ENCODE measurements at regions not wholly inside any gene's neighbourhood (a gene's known extent, or its start where the extent isn't known, plus 50 kb on each side); places are given as distances from the start of the nearest gene placed in this dataset.

DNA sequence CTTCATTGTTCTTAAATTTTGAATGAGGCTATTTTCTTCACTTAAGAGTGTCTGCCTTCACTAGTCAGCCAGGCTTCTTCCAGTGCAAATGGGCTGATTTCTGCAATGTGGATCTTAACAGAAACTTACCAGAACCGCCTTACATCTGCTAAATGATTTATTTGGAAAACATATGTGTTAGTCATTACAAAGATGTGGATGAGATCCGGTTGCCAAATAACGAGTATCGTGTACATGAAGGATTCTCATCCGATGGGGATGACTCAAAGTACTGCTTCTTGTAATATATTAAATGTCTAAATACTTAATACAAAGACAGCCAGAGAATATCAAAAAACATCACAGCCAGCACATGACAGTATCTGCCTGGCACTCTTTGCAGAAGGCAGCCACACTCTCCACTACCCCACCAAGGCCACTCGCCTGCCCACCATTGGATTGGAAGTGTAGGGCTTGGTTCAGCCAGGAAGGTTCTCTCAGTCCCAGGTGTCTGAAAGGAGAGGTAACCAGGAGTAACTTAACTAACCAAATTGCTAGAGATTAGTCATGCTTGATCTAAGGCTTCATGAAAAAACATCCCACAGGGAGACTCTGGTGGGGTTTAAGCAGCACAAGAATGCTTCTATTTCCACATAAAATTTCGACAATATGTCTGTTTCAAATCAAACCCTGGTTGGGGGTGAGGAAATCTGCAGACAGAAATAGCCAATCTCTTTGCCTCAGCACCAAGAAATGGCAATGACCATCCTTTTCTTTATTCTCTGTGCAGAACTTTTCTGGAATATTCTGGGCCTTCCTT is 174.8 kb downstream of the GADD45G start:
- Histone ChIP-seq H3K36me3 (replicated peaks in 1 of 2) (no peaks in the 10 kb centered on the region), H3K9me3 (replicated peaks in 1 of 3) (no peaks in the 10 kb centered on the region), H3K4me1 (replicated peaks in 1 of 2) (peaks cover 12% of the 10 kb centered on the region in 2 donors), H3K4me3 (no peak overlapping the region), H3K27me3 (no peaks in the 10 kb centered on the region), H3K27ac (no peak overlapping the region)
- no peak for TF ChIP-seq POLR2A (IDR thresholded peaks at IDR 0.05)
- TF ChIP-seq, protein P1, sequence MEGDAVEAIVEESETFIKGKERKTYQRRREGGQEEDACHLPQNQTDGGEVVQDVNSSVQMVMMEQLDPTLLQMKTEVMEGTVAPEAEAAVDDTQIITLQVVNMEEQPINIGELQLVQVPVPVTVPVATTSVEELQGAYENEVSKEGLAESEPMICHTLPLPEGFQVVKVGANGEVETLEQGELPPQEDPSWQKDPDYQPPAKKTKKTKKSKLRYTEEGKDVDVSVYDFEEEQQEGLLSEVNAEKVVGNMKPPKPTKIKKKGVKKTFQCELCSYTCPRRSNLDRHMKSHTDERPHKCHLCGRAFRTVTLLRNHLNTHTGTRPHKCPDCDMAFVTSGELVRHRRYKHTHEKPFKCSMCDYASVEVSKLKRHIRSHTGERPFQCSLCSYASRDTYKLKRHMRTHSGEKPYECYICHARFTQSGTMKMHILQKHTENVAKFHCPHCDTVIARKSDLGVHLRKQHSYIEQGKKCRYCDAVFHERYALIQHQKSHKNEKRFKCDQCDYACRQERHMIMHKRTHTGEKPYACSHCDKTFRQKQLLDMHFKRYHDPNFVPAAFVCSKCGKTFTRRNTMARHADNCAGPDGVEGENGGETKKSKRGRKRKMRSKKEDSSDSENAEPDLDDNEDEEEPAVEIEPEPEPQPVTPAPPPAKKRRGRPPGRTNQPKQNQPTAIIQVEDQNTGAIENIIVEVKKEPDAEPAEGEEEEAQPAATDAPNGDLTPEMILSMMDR (IDR thresholded peaks at IDR 0.05) = no peak
- 80 to 89% (median 87%) methylated on average over 7 of the region's 7 CpGs for WGBS, 4 donors
- intact Hi-C loops (cut with DNase I) = no loop called here
- DNase-seq = no peak

GRCh38 chr9:89780959-89781358 is 176.1 kb downstream of the GADD45G start:
- Histone ChIP-seq H3K4me3 (no peak overlapping the region), H3K4me1 (replicated peaks in 1 of 2) (peaks cover 12% of the 10 kb centered on the region in 2 donors), H3K27ac (no peak overlapping the region), H3K36me3 (replicated peaks in 1 of 2) (no peaks in the 10 kb centered on the region), H3K9me3 (replicated peaks in 1 of 3) (no peaks in the 10 kb centered on the region), H3K27me3 (no peaks in the 10 kb centered on the region)
- intact Hi-C loops (cut with DNase I) = no loop called here
- WGBS, 4 donors = 76 to 90% (median 84%) methylated on average over 4 of the region's 4 CpGs
- DNase-seq = no peak
- TF ChIP-seq POLR2A (IDR thresholded peaks at IDR 0.05) = no peak
- TF ChIP-seq, protein P1 (IDR thresholded peaks at IDR 0.05) = no peak

DNA sequence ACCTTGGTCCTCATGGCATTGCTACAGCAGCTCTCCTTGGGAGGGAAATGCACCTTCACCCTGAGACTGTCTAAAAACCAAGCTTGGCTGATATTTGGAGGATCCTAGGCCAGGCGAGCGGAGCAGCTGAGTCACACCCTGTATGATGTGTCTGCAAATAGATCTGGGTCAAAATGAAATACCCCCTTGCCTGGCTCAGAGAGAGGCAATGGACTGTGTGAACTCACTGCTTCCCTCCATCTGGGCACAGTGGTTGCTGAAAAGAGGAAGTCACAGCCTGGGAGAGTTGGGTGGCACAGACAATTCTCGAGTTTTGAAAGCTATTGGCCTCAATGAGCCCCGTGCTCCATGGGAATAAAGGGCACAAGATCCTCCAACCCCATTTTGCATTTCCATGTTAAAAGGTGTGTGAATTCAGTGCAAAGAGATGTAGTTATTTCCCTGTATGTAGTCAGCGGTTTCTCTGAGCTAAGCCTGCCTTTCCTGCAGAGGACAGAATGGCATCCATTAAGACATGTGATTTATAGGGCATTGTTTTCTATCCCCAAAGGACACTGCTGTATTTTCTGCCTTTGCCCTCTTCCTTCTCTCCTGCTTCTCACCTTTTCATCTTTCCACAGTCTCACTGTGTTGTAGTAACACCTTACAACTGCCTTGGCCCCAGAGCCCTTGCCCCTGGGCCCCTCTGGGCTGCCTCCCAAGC is 177.2 kb downstream of the GADD45G start:
- Histone ChIP-seq H3K4me1 (replicated peaks in 1 of 2) (peaks cover 12% of the 10 kb centered on the region in 2 donors), H3K27me3 (no peaks in the 10 kb centered on the region), H3K36me3 (replicated peaks in 1 of 2) (no peaks in the 10 kb centered on the region), H3K9me3 (replicated peaks in 1 of 3) (no peaks in the 10 kb centered on the region), H3K4me3 (no peak overlapping the region), H3K27ac (peak overlapping the region in 3 of 5 donors; percentile 3 to 36 (median 30))
- intact Hi-C loops (cut with DNase I) = no loop called here
- DNase-seq = peak; percentile 36 to 79 (median 68)
- TF ChIP-seq, protein P1 (IDR thresholded peaks at IDR 0.05) = no peak
- no peak for TF ChIP-seq POLR2A (IDR thresholded peaks at IDR 0.05)
- WGBS, 4 donors = 55 to 74% (median 62%) methylated on average over 4 to 5 of the region's 5 CpGs

GRCh38 chr9:89786655-89787054 is 181.8 kb downstream of the GADD45G start:
- no peak overlapping the region for H3K27ac ChIP-seq
- no peaks in the 10 kb centered on the region for H3K9me3 ChIP-seq (replicated peaks in 1 of 3)
- peaks cover 7 to 9% of the 10 kb centered on the region in 2 donors for H3K4me1 ChIP-seq (replicated peaks in 1 of 2)
- DNase-seq = peak in 3 of 7 donors; percentile 32 to 61 (median 47)
- no peaks in the 10 kb centered on the region for H3K36me3 ChIP-seq (replicated peaks in 1 of 2)
- H3K4me3 ChIP-seq = no peak overlapping the region
- intact Hi-C loops (cut with DNase I) = no loop called here
- TF ChIP-seq POLR2A (IDR thresholded peaks at IDR 0.05) = no peak
- TF ChIP-seq, protein P1 (IDR thresholded peaks at IDR 0.05) = no peak
- WGBS, 4 donors = 23 to 36% (median 28%) methylated on average over 1 of the region's 1 CpG
- H3K27me3 ChIP-seq = no peaks in the 10 kb centered on the region
